ENCODE measurements at regions not wholly inside any gene's neighbourhood (a gene's known extent, or its start where the extent isn't known, plus 50 kb on each side); places are given as distances from the start of the nearest gene placed in this dataset.
"Not testable (repeated sequence)": the region's sequence is repeated elsewhere in the genome, so short reads cannot be mapped to it uniquely, and the experiment has no call there.

DNA sequence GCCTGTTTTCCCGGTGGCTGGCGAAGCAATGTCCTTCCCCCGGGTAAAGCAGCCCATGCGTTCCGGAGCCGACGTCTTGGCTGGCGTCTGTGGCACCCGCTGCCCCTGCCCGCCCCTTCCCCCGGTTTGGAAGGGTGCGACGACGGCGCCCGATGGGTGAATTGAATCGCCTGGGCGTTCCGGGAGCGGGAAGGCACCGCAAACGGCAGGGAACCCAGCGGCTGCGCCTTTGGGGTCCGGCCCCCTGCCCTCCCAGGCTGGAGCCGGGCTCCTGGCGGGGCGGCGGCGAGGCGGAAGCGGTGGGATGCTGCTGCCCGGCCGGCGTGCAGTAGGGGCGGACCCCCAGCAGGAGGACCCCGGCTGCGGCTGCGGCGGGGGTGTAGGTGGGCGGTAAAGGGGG, 123.6 kb upstream of the RHOU start:
- not testable (repeated sequence) for DNase-seq (ENCODE audit: low spot score)

DNA sequence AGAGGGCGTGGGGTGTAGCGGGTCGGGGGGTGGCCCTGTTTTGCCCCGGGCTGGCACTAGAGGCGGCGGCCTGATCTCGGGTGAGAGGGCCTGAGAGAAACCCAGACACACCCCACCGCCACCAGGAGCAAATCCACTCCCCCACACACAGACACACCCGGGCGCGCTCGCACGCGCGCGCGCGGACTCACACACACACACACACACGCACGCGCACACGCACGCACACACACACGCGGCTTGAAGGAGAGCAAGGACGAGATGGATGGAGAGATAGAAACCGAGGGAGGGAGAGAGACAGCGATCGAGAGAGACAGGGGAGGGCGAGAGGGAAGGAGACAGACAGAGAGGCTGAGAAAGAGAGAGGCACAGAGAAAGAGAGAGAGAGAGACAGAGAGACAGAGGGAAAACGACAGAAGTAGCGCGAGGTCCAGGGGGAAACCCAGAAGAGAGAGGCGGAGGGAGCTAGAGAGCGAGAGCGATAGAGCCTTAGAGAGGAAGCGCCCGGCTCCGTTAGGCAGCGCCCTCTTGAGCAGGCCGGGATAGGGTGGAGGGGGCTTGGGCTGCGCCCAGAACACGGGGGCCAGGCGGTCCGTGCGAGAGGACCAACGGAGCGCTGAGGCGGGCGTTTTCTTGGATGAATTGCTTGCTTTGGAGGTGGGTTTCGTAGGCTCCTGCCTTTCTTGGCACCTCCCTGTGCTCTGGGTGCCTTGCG, 113.1 kb upstream of the RHOU start:
- DNase-seq (ENCODE audit: low spot score) = peak; percentile 56

DNA sequence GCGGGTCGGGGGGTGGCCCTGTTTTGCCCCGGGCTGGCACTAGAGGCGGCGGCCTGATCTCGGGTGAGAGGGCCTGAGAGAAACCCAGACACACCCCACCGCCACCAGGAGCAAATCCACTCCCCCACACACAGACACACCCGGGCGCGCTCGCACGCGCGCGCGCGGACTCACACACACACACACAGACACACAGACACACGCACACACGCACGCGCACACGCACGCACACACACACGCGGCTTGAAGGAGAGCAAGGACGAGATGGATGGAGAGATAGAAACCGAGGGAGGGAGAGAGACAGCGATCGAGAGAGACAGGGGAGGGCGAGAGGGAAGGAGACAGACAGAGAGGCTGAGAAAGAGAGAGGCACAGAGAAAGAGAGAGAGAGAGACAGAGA, 108.8 kb upstream of the RHOU start:
- DNase-seq (ENCODE audit: low spot score) = not testable (repeated sequence)

DNA sequence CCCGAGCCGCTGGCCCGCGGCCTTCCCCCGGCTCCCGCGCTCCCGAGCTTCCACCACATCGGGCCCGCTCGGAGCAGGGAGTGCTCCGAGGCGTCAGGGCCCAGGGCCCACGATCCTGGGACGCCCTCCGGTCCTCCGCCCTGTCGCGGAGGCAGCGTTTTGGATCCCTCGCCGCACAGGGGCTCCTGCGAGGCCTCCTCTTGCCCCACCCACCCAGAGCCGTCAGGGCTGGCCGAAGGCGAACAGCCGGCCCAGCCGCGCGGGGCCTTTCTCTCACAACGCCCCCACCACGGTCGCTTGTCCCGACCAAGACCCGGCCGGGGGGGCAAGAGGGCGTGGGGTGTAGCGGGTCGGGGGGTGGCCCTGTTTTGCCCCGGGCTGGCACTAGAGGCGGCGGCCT, 102.4 kb upstream of the RHOU start:
- DNase-seq (ENCODE audit: low spot score) = not testable (repeated sequence)

DNA sequence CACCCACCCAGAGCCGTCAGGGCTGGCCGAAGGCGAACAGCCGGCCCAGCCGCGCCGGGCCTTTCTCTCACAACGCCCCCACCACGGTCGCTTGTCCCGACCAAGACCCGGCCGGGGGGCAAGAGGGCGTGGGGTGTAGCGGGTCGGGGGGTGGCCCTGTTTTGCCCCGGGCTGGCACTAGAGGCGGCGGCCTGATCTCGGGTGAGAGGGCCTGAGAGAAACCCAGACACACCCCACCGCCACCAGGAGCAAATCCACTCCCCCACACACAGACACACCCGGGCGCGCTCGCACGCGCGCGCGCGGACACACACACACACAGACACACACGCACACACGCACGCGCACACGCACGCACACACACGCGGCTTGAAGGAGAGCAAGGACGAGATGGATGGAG, 100.0 kb upstream of the RHOU start:
- DNase-seq (ENCODE audit: low spot score) = peak; percentile 53

DNA sequence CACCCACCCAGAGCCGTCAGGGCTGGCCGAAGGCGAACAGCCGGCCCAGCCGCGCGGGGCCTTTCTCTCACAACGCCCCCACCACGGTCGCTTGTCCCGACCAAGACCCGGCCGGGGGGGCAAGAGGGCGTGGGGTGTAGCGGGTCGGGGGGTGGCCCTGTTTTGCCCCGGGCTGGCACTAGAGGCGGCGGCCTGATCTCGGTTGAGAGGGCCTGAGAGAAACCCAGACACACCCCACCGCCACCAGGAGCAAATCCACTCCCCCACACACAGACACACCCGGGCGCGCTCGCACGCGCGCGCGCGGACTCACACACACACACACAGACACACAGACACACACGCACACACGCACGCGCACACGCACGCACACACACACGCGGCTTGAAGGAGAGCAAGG, 97.8 kb upstream of the RHOU start:
- peak; percentile 20 for DNase-seq (ENCODE audit: low spot score)

DNA sequence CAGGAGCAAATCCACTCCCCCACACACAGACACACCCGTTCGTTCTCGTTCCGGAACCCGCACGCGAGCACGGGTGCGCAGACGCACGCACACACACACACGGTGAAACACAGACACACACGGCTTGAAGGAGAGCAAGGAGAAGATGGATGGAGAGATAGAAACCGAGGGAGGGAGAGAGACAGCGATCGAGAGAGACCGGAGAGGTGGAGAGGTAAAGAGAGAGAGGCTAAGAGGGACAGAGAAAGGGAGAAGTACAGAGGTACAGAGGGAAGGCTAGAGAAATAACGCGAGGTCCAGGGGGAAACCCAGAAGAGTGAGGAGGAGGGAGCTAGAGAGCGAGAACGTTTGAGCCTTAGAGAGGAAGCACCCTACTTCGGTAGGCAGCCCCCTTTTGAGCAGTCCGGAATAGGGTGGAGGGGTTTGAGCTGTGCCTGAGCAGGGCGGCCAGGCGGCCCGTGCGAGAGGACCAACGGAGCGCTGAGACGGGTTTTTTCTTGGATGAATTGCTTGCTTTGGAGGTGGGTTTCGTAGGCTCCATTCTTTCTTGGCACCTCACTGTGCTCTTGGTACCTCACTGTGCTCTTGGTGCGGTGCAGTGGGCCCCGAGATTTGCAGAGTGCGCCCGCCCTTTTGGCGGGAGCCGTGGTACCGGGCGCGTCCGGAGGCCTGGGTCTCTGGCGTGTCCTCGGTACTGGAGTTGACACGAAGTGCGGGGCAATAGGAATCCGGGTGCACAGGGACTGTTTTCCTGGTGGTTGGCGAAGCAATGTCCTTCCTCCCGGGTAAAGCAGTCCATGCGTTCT, 88.4 kb upstream of the RHOU start:
- DNase-seq (ENCODE audit: low spot score) = peak; percentile 37

DNA sequence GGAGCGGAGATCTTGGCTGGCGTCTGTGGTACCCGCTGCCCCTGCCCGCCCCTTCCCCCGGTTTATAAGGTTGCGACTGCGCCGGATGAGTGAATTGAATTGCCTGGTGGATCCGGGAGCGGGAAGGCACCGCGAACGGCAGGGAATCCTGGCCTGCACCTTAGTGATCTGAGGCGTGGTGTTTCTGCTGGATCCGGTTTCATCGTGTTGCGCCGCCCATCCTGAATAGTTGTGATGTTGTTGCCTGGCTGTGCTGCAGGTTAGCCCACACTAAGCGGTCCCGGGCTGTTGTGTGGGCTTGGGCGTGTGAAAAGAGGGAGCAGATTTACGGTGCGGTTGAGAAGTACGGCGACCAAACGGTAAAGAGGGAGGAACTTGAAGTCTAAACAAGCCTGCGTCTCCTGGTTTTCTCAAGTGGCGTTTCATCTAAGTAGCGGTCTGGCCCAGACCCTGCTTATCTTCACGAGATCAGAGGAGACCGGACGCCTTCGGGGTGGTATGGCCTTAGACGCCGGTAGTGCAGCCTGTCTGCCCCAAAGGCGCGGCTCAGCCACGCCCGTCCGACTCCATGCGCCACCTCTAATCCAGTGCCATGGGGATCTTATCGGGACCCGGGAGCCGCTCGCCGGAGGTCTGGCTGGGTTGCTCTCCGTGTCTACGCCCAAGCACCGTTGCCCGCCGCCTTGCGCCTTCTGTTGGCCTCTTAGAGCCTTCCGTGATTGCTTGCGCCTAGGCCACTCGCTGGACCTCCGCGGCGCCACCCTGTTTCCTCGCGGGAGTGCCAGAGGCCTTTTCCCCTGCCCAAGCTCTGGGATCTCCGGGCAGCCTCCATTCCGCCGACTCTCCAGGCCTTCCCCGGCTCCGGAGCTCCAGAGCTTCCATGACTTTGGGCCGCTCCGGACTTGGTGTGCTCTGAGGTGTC, 87.5 kb upstream of the RHOU start:
- DNase-seq (ENCODE audit: low spot score) = no peak

DNA sequence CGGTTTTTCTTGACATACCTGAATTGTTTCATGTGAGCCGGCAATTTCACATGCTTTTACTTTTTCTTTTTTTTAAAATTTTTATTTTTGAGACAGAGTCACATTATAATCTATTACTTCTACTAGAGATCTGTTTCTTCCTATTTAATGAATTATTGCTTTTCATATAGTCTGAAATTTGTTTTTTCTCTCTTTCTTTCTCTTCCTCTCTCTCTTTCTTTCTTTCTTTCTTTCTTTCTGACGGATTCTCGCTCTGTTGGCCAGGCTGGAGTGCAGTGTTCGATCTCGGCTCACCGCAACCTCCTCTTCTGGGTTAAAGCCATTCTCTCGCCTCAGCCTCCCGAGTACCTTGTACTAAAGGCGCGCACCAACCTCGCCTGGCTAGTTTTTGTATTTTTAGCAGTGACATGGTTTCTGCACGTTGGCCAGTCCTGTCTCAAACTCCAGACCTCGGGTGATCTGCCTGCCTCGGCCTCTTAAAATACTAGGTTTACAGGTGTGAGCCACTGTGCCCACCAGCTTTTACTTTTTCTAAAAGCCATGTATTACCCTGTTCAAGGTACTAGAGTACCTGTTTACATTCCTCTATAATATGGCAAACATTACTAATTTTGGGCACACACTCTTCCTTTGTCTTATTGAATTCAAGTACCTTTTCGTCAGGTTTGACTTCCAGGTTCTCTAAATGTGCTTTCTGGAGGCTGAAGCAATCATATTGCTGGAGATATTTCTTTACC, 86.5 kb upstream of the RHOU start:
- no peak for DNase-seq (ENCODE audit: low spot score)

DNA sequence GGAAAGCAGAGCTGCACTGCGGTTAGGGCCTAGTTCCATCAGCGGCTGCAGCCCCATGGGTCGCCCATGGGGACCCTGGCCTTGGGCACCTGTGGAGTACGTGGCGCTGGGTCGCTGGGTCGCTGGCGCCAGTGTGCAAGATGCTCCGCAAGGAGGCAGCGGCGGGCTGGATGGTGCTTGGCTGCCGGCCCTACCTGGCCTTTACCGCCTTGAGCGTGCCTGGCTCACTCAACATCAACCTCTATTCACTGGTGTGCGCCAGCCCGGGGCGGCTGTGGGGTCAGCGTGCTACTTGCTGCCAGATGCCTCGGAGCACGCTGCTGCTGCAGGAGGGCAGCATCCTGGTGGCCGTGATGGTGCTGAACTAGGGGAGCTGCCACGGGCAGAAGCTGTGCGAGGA, 85.1 kb upstream of the RHOU start:
- no peak for DNase-seq (ENCODE audit: low spot score)

DNA sequence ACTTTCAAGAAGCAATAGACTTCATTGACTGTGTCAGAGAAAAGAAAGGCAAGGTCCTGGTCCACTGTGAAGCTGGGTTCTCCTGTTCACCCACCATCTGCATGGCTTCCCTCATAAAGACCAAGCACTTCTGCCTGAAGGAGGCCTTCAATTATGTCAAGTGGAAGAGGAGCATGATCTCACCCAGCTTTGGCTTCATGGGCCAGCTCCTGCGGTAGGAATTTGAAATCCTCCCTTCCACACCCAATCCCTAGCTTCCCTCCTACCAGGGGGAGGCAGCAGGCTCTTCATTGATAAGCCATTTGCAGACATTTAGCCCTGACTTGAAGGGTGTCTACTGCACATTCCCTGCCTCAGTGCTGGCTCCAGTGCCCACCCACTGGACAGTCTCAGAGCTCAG, 84.3 kb upstream of the RHOU start:
- no peak for DNase-seq (ENCODE audit: low spot score)

DNA sequence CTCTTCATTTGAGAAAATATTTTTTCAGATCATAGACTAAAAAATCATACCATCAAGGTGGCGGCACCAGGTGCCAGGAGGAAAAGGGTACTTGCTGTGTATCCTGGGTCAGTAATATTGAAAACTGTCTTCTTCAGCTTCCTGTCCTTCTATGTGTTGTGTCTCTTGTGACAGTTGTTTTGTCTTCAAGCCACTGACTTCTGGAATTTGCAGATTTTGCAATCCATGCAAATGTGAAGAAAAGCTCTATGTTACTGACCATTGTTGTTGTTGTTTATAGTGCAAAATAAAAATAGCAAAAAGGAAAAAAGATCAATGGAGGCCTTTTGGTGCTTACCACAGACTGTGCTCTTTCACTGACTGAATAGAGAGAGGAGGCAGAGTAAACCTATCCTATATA, 83.2 kb upstream of the RHOU start:
- DNase-seq (ENCODE audit: low spot score) = no peak

DNA sequence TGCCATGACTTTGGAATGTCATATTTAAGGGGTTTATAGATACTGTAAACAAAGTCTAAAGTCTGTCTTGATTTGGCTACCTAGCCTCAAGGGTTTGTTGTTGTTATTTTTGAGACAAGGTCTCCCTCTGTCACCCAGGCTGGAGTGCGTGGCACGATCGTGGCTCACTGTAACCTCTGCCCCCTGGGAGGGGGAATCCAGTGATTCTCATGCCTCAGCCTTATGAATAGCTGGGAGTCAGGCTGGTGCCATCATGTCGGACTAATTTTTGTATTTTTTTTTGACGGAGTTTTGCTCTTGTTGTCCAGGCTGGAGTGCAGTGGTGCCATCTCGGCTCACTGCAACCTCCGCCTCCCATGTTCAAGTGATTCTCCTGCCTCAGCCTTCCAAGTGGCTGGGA, 82.2 kb upstream of the RHOU start:
- not testable (repeated sequence) for DNase-seq (ENCODE audit: low spot score)

DNA sequence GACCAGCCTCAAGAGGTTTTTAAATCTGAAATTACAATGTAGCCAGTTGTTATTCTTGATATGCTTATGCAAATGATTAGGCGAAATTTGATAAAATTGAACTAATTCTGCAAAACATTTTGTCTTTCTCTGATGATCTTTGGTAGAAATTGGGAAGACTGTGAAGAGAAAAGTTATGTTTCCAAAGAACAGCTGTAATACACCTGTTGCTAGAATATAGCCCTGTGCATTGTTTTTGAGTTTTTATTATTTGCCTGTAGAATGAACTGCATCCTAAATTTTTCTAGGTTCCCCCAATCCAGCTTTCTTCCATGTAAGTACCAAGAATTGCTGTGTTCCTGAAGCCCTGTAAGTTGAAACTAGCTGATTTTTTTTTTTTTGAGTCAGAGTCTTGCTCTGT, 81.5 kb upstream of the RHOU start:
- DNase-seq (ENCODE audit: low spot score) = no peak

DNA sequence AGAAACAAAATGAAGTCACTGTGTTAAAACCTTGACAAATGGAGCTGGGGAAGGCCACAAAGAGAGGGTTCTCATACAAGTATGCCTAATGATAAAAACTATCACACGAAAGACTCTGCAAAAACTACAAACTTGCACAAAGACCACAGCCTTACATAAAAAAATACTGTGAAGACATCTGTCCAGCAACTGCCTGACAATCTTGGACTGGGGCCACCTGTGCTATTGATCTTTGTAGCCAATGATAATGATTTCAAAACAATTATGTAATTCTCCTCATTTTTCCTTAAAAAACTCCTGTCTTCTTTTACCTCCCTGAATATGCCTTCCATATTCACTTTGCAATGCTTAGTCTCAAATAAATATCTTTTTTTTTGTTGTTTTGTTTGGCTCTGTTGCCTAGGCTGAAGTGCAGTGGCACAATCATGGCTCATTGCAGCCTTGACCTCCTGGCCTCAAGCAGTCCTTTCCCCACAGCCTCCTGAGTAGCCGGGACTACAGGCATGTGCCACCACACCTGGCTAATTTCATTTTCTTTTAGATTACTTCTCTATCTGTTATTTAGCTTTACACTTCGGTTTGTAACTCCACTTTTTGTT, 79.4 kb upstream of the RHOU start:
- DNase-seq (ENCODE audit: low spot score) = no peak

DNA sequence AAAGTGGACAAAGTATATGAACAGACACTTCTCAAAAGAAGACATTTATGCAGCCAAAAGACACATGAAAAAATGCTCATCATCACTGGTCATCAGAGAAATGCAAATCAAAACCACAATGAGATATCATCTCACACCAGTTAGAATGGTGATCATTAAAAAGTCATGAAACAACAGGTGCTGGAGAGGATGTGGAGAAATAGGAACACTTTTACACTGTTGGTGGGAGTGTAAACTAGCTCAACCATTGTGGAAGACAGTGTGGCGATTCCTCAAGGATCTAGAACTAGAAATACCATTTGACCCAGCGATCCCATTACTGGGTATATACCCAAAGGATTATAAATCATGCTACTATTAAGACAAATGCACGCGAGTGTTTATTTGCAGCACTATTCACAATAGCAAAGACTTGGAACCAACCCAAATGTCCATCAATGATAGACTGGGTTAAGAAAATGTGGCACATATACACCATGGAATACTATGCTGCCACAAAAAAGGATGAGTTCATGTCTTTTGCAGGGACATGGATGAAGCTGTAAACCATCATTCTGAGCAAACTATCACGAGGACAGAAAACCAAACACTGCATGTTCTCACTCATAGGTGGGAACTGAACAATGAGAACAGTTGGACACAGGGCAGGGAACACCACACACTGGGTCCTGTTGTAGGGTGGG, 73.1 kb upstream of the RHOU start:
- DNase-seq (ENCODE audit: low spot score) = not testable (repeated sequence)

DNA sequence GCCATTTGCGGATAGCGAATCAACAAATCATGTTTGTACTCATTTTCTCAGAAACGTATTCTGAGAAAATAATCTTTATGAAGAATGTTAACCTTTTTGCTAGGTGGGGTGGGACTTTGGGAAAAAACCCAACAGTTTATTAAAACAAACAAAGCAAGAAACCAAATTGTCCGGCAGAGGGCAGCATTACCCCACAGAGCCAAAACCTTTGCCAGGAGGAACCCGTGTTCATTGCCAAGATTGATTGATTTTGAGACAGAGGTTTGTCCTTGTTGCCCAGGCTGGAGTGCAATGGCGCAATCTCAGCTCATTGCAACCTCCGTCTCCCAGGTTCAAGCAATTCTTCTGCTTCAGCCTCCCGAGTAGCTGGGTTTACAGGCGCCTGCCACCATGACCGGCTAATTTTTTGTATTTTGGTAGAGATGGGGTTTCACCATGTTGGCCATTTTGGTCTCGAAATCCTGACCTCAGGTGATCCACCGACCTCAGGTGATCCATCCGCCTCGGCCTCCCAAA, 70.8 kb upstream of the RHOU start:
- peak; percentile 76 for DNase-seq (ENCODE audit: low spot score)

DNA sequence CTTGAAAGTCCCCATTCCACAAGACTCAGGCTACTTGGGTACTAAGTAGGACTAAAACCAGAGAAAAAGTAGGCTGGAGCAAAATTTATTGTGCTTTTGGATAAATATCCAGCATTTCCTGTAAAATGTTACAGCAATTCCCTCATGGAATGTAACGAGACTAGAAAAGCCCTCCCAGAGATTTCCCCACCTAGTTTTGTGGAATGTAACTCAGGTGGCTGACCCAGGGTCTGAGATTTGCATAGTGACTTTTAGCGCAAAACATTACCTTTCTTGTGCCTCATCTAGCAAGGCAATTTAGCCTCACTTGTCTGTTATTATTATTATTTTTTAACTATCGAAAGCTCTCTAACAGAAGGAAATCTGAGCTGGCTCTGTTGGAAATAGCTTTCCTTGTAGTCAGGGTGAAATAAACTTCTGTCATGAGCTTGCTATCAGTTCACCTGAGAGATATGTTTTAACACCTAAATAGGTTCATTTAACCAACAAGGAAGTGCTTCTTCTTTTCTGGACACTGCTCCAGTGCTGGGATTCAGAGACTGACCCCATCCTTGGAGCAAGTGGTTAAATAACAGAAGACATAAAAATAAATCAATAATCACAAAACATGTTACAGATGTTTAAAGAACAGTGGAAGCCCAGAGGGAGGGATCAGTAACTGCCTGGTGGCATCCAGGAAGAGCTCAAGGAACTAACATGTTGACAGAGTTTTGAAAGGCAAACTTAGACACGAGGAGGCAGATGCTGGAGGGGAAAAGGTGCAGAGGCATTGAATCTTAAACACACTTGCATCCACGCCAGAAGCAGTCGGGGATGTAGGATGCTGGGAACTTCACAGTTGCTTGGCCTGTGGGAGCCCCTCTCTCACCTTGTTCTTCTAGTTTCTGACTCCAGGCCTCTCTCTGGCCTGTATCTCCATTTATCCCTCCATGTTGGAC, 68.3 kb upstream of the RHOU start:
- no peak for DNase-seq (ENCODE audit: low spot score)

DNA sequence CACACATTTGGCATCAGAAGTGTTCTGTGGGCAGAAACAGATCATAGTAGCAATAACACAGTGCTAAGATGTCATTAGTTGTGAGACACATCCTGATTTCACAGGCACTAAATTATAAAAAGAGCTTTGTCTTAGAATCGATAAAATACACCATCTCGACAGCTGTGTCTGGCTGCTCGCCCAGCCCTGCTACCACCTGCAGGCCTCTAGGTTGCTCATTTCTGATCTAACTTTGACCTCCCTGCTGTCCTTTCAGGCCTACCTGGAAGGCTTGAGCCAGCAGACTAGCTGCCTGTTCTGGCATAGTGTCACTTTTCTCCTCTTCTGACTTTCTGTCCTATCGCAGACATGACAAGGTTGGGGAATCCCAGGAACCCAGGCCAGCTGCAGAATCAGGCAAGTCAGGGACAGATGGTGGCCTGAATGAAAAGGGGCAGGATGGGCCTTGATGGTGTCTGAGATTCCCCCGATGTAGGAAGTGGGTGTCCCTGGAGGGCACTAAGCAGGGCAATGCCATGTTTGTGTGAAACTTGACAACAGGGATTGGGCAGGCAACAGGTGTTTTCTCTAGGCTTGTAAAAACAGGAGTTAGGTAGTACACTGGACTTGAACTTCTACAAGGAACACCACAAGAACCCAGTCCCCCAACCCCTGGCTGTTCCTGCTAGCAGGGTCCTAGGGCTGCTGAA, 66.6 kb upstream of the RHOU start:
- DNase-seq (ENCODE audit: low spot score) = no peak
